Lung (tissue), 11 donors: ENCODE measurements at regions not wholly inside any gene's neighbourhood (a gene's known extent, or its start where the extent isn't known, plus 50 kb on each side); places are given as distances from the start of the nearest gene placed in this dataset.

Experiments
- ATAC-seq: fragments of 200-7000 bp; cut with Tn5 transposase; one replicate; pipeline ENCODE4 v1.9.1; 2020; ENCODE audit warnings: moderate number of reproducible peaks; ENCODE audit not compliant: insufficient read depth, low FRiP score
- DNase-seq, 3 donors: peaks; one replicate each; pipeline ENCODE4 v3.0.0-alpha.2; 2013 to 2017
- H3K27ac ChIP-seq, 2 donors: one replicate each; pipeline ENCODE4 v1.5.1; 2013; ENCODE audit warnings: mild to moderate bottlenecking in 2 of 2, moderate library complexity in 2 of 2, control low read depth in 1 of 2, inconsistent platforms in 1 of 2, low read depth in 1 of 2, low read length in 1 of 2
- H3K27me3 ChIP-seq, 3 donors: one replicate each; pipeline ENCODE4 v1.5.1; 2013; ENCODE audit warnings: low read length in 2 of 3; ENCODE audit not compliant: control insufficient read depth in 3 of 3, insufficient read depth in 3 of 3
- H3K36me3 ChIP-seq, 4 donors: one replicate each; pipeline ENCODE4 v1.5.1; 2013; ENCODE audit warnings: low read length in 4 of 4, mild to moderate bottlenecking in 1 of 4, moderate library complexity in 1 of 4; ENCODE audit not compliant: control insufficient read depth in 4 of 4, insufficient read depth in 4 of 4
- H3K4me1 ChIP-seq, 5 donors: one replicate each; pipeline ENCODE4 v1.5.1; 2013; ENCODE audit warnings: low read length in 5 of 5, mild to moderate bottlenecking in 2 of 5, moderate library complexity in 1 of 5; ENCODE audit not compliant: control insufficient read depth in 5 of 5, insufficient read depth in 5 of 5
- H3K4me3 ChIP-seq: one replicate; pipeline ENCODE4 v1.5.1; 2013; ENCODE audit warnings: mild to moderate bottlenecking, control low read depth, moderate library complexity
- H3K9ac ChIP-seq, 2 donors: one replicate each; pipeline ENCODE4 v1.5.1; 2013; ENCODE audit warnings: low read length in 2 of 2, control low read depth in 1 of 2; ENCODE audit not compliant: insufficient read depth in 1 of 2
- H3K9me3 ChIP-seq, 4 donors: one replicate each; pipeline ENCODE4 v1.5.1; 2013; ENCODE audit warnings: low read length in 3 of 4, mild to moderate bottlenecking in 1 of 4, moderate library complexity in 1 of 4; ENCODE audit not compliant: control insufficient read depth in 4 of 4, insufficient read depth in 3 of 4
- CTCF ChIP-seq: IDR thresholded peaks from 2 replicates; pipeline ENCODE4 v1.5.1; 2012; ENCODE audit warnings: mild to moderate bottlenecking; ENCODE audit errors: control extremely low read depth, extremely low read depth
- WGBS, 2 donors: extraction: QIAGEN DNeasy Blood & Tissue Kit; methylation state at CpG; one replicate each; pipeline ENCODE4 v1.1.7; 2013; 5-methylcytosine and 5-hydroxymethylcytosine counted together
- donor health status: control.
- donor health status: control.
- donor health status: Bipolar disorder and iron deficiency.
- donor health status: healthy.
- donor health status: DM: yes; HTN: yes; CAD: no.

DNA sequence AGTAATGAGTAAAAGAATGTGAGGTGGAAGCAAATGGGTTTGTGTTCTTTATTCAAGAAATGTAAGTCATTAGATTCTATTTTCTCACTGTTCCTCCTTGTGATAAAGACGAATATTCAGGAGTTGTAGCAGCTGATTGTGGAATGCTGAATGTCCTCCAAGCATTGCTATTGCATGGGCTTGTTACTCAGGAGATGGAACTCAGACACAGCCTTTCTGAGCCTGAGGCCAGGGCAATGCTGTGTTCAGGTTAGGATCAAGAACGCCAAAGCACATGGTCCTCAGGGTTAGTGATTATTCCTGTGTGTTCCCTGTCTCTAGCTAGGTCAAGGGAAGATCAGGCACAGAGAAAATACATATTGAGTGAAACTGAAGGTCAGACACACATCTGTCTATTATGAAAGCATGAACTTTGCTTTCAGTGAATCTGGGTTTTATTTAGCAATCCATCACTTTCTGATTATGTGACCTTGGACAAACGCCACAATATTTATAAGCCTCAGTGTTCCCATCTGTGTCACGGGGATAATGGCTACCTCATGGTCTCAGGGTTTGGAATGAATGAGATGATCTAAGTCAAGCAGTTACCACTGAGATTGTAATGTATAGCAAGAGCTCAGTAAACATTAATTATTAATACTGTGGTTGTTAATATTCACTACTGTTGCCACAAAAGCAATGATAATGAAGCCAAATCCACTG lies 426.8 kb upstream of the DYNLRB2 start:
- no peaks in the 10 kb centered on the region for H3K9me3 ChIP-seq
- WGBS, 2 donors: 74 to 80% methylated on average over 4 of the region's 4 CpGs
- DNase-seq: no peak

DNA sequence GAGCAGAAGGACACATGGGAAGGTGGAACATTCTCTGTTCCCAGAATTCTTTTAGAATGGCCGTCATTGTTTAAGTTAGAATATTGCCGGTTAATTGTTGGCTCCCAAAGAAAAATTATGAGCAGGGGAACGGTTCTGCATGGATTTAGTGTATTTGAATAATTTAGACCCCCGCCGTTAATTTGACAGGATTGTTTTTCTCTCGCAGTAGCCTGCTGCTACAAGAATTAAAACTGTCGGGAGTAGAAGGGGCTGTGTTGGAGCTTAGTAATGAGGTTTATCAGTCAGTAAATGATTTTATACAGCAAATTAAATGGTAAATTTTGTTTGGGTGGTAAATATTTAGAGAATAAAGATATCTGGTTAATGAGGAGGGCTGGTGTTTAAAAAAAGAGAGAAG lies 431.2 kb upstream of the DYNLRB2 start:
- no peak for ATAC-seq

More for the DNA sequence above, 426.8 kb upstream of the DYNLRB2 start:
- Histone ChIP-seq H3K36me3 (no peaks in the 10 kb centered on the region), H3K27ac (no peak overlapping the region), H3K4me1 (peaks cover 0 to 6% (median 0%) of the 10 kb centered on the region in 5 donors), H3K9ac (no peak overlapping the region), H3K4me3 (no peak overlapping the region), H3K27me3 (no peaks in the 10 kb centered on the region)
- TF ChIP-seq CTCF: no peak
- ATAC-seq: no peak

DNA sequence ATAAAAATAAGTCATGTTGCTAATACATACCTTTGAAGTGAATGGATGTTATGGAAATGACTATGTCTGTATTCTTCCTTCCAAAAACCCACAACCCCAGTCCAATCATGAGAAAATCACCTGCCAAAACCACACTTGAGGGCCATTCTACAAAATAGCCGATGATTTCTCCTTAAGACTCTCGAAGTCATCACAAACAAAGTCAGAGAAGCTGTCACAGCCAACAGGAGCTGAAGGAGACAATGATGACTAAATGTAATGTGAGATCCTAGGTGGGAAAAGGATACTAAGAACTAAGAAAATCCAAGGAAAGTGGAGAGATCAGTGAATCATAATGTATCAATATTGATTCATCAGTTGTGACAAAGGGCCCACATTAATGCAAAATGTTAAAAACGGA lies 432.9 kb upstream of the DYNLRB2 start:
- Histone ChIP-seq H3K4me1 (peaks cover 0 to 4% (median 0%) of the 10 kb centered on the region in 5 donors), H3K9ac (no peak overlapping the region), H3K27ac (no peak overlapping the region), H3K4me3 (no peak overlapping the region), H3K36me3 (no peaks in the 10 kb centered on the region), H3K9me3 (no peaks in the 10 kb centered on the region), H3K27me3 (no peaks in the 10 kb centered on the region)
- no peak for TF ChIP-seq CTCF
- no peak for ATAC-seq
- 86 to 95% methylated on average over 3 of the region's 3 CpGs for WGBS, 2 donors
- no peak for DNase-seq

More for the DNA sequence above, 431.2 kb upstream of the DYNLRB2 start:
- 82 to 83% methylated on average over 7 of the region's 7 CpGs for WGBS, 2 donors
- Histone ChIP-seq H3K9me3 (no peaks in the 10 kb centered on the region), H3K36me3 (no peaks in the 10 kb centered on the region), H3K4me1 (peaks cover 0 to 4% (median 0%) of the 10 kb centered on the region in 5 donors), H3K27me3 (no peaks in the 10 kb centered on the region), H3K4me3 (no peak overlapping the region), H3K27ac (no peak overlapping the region), H3K9ac (no peak overlapping the region)
- TF ChIP-seq CTCF: no peak
- no peak for DNase-seq

DNA sequence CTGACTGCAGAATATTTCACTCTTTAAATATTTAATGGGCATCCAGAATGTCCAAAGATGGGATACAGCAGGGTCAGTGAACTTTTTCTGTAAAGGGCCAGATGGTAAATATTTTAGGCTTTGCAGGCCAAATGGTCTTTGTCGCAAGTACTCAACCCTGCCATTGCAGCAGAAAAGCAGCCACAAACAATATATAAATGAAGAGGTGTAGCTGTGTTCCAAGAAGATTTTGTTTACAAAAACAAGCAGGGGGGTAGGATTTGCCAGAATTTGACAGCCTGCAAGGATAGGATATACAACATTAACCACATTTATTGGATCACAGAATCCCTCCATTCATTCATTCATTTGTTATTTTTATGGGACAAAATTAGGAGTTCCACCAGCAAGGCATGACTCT lies 435.0 kb upstream of the DYNLRB2 start:
- 84 to 98% methylated on average over 1 of the region's 1 CpG for WGBS, 2 donors
- Histone ChIP-seq H3K36me3 (no peaks in the 10 kb centered on the region), H3K9ac (no peak overlapping the region), H3K4me3 (no peak overlapping the region), H3K27ac (no peak overlapping the region), H3K27me3 (no peaks in the 10 kb centered on the region), H3K9me3 (no peaks in the 10 kb centered on the region), H3K4me1 (peaks cover 0 to 4% (median 0%) of the 10 kb centered on the region in 5 donors)
- TF ChIP-seq CTCF: no peak
- ATAC-seq (no peak), DNase-seq (peak in 2 of 3 donors; percentile 53)
